Endothelial cell of umbilical vein (primary cell): ENCODE measurements at regions not wholly inside any gene's neighbourhood (a gene's known extent, or its start where the extent isn't known, plus 50 kb on each side); places are given as distances from the start of the nearest gene placed in this dataset.

Experiments
- BruUV-seq: library from RNA; stranded (reverse); fragments of 400-500 nt; replicated peaks from 2 replicates; lab custom pipeline; 2021; lab: Mats Ljungman, UMichigan
- CTCF ChIA-PET: fragments of 300-600, 350-600 bp; sonication (Branson Sonifier 250); formaldehyde crosslinking; loops from one replicate; lab custom pipeline; 2021; ENCODE audit warnings: antibody characterized with exemption, inconsistent platforms; lab: Charles Lee
- POLR2A ChIA-PET: fragments of 300-600, 350-600 bp; sonication (Branson Sonifier 250); formaldehyde crosslinking; loops from one replicate; lab custom pipeline; 2021; ENCODE audit warnings: antibody characterized with exemption, inconsistent platforms; lab: Charles Lee
- DNase-seq: peaks from one replicate; pipeline ENCODE4 v3.0.0-alpha.2; 2011; ENCODE audit warnings: low read depth, low spot score
- FAIRE-seq: peaks from 2 replicates; lab custom pipeline; 2011; peaks lifted over from hg19 to GRCh38; lab: Jason Lieb, UNC
- H2AFZ ChIP-seq: 2 replicates; pipeline ENCODE4 v1.6.0; 2012; ENCODE audit warnings: low read depth, low read length, control low read depth, inconsistent platforms
- H3K27ac ChIP-seq: 2 replicates; pipeline ENCODE4 v1.5.1; 2011; ENCODE audit warnings: low read depth, mild to moderate bottlenecking, control low read depth, low read length, moderate library complexity; ENCODE audit not compliant: insufficient read depth
- H3K27me3 ChIP-seq, 2 experiments: 2 replicates each; pipeline versions ENCODE4 v1.6.0 to v1.6.1; 2011; ENCODE audit warnings: low read length in 2 of 2, mixed read lengths in 1 of 2; ENCODE audit not compliant: control insufficient read depth in 2 of 2, insufficient read depth in 2 of 2
- H3K36me3 ChIP-seq, 2 experiments: 2 replicates in 1 of 2; 3 replicates in 1 of 2; pipeline ENCODE4 v1.5.1; 2011; ENCODE audit warnings: low read length in 2 of 2, mild to moderate bottlenecking in 1 of 2, moderate library complexity in 1 of 2; ENCODE audit not compliant: control insufficient read depth in 2 of 2, insufficient read depth in 2 of 2; ENCODE audit errors: extremely low read depth in 1 of 2
- H3K4me1 ChIP-seq: 3 replicates; pipeline ENCODE4 v1.5.1; 2011; ENCODE audit warnings: mild to moderate bottlenecking, low read length; ENCODE audit not compliant: control insufficient read depth, insufficient read depth; ENCODE audit errors: extremely low read depth
- H3K4me2 ChIP-seq: 2 replicates; pipeline ENCODE4 v1.6.1; 2011; ENCODE audit warnings: low read length, control low read depth, mixed read lengths; ENCODE audit not compliant: insufficient read depth
- H3K4me3 ChIP-seq, 3 experiments: fragments of 200-600 bp in 1 of 3; sonication (generic), shearing (Covaris generic) in 1 of 3; replicated peaks in 1 of 3; 2 replicates each; pipeline ENCODE4 v1.5.1; 2011 to 2016; ENCODE audit warnings: control low read depth in 3 of 3, low read length in 3 of 3, mild to moderate bottlenecking in 2 of 3, inconsistent platforms in 1 of 3, low read depth in 1 of 3, moderate library complexity in 1 of 3; ENCODE audit not compliant: insufficient read depth in 1 of 3
- H3K79me2 ChIP-seq: 2 replicates; pipeline ENCODE4 v1.6.0; 2012; ENCODE audit warnings: low read length, inconsistent platforms; ENCODE audit not compliant: control insufficient read depth, insufficient read depth
- H3K9ac ChIP-seq: replicated peaks from 2 replicates; pipeline ENCODE3; 2011; ENCODE audit warnings: low read length, control low read depth; ENCODE audit not compliant: insufficient read depth; ENCODE audit errors: extremely low read depth
- H3K9me1 ChIP-seq: replicated peaks from 3 replicates; pipeline ENCODE4 v1.6.0; 2011; ENCODE audit warnings: mild to moderate bottlenecking, low read length; ENCODE audit not compliant: control insufficient read depth, insufficient read depth; ENCODE audit errors: extremely low read depth
- H3K9me3 ChIP-seq: replicated peaks from 2 replicates; pipeline ENCODE4 v1.5.1; 2012; ENCODE audit warnings: low read length, inconsistent platforms; ENCODE audit not compliant: control insufficient read depth, insufficient read depth
- H4K20me1 ChIP-seq: replicated peaks from 2 replicates; pipeline ENCODE3; 2011; ENCODE audit warnings: mild to moderate bottlenecking, low read length; ENCODE audit not compliant: control insufficient read depth, insufficient read depth; ENCODE audit errors: extremely low read depth
- CTCF ChIP-seq, 2 donors: IDR thresholded peaks; 1 replicate in 1 of 2; 2 replicates in 1 of 2; pipeline ENCODE4 v1.5.1; 2011; ENCODE audit warnings: low read length in 2 of 2, mild to moderate bottlenecking in 2 of 2, moderate library complexity in 2 of 2, control low read depth in 1 of 2, inconsistent platforms in 1 of 2, low read depth in 1 of 2; ENCODE audit not compliant: insufficient read depth in 1 of 2; ENCODE audit errors: extremely low read depth in 1 of 2
- EZH2 ChIP-seq: IDR thresholded peaks from 2 replicates; pipeline ENCODE4 v1.6.1; 2012; ENCODE audit warnings: borderline replicate concordance, low read depth, mild to moderate bottlenecking, moderate library complexity, low read length, inconsistent platforms; ENCODE audit not compliant: severe bottlenecking
- FOS ChIP-seq: IDR thresholded peaks from 2 replicates; pipeline ENCODE4 v1.6.1; 2011; ENCODE audit warnings: mild to moderate bottlenecking, low read length, moderate library complexity, borderline replicate concordance; ENCODE audit not compliant: insufficient read depth
- GATA2 ChIP-seq: IDR thresholded peaks from 2 replicates; pipeline ENCODE4 v1.7.0; 2011; ENCODE audit warnings: low read depth, mild to moderate bottlenecking, moderate library complexity, mixed read lengths, low read length; ENCODE audit not compliant: insufficient read length, insufficient read depth
- JUN ChIP-seq: IDR thresholded peaks from 2 replicates; pipeline ENCODE4 v1.6.1; 2011; ENCODE audit warnings: borderline replicate concordance, low read depth; ENCODE audit not compliant: insufficient read length, insufficient read depth
- MAX ChIP-seq: IDR thresholded peaks from 2 replicates; pipeline ENCODE4 v1.6.1; 2011; ENCODE audit not compliant: insufficient read depth, insufficient read length
- MYC ChIP-seq: IDR thresholded peaks from one replicate; pipeline ENCODE4 v1.6.1; 2011; ENCODE audit warnings: mild to moderate bottlenecking, low read depth, low read length
- POLR2A ChIP-seq: IDR thresholded peaks from 2 replicates; pipeline ENCODE4 v1.6.1; 2012; ENCODE audit warnings: low read depth, mild to moderate bottlenecking, control low read depth, low read length
- POLR2AphosphoS5 ChIP-seq: IDR thresholded peaks from 2 replicates; pipeline ENCODE4 v1.6.1; 2012; ENCODE audit warnings: low read depth, mild to moderate bottlenecking, control low read depth, low read length, moderate library complexity; ENCODE audit not compliant: insufficient read depth
- dilution Hi-C: fragments of 300-500 bp; cut with MboI; formaldehyde crosslinking; loops from one replicate; pipeline ENCODE4 v1.15.0; 2019; ENCODE audit warnings: low sequenced_read_pairs; ENCODE audit not compliant: extremely low pct_ligation_motif_present
- intact Hi-C: fragments of 100-400 bp; cut with micrococcal nuclease; formaldehyde crosslinking; loops from one replicate; pipeline ENCODE4 v1.10.0; 2022

GRCh38 chr6:98384801-98385200 is 449.6 kb upstream of the POU3F2 start:
- dilution Hi-C loops, result no loop called here
- Histone ChIP-seq H2AFZ (no peak overlapping the region), H3K27ac (no peak overlapping the region), H3K27me3 (no peaks in the 10 kb centered on the region), H3K4me3 (no peak overlapping the region), H4K20me1 (no peaks in the 10 kb centered on the region), H3K9me3 (peaks cover 1% of the 10 kb centered on the region), H3K4me2 (no peak overlapping the region), H3K4me1 (no peaks in the 10 kb centered on the region), H3K36me3 (no peaks in the 10 kb centered on the region), H3K9me1 (peaks cover 3% of the 10 kb centered on the region), H3K79me2 (no peaks in the 10 kb centered on the region), H3K9ac (no peak overlapping the region)
- BruUV-seq, result no TSS peak
- ChIA-PET POLR2A (no interaction called here), CTCF (no interaction called here)
- no peak for TF ChIP-seq MYC
- TF ChIP-seq EZH2, result no peak
- TF ChIP-seq POLR2A, result no peak
- FAIRE-seq (no peak), DNase-seq (no peak)
- intact Hi-C loops, result no loop called here

- no peak overlapping the region for H3K27ac ChIP-seq
- no peaks in the 10 kb centered on the region for H3K79me2 ChIP-seq
- intact Hi-C loops, result no loop called here
- FAIRE-seq, result no peak
- dilution Hi-C loops, result no loop called here
- no peaks in the 10 kb centered on the region for H3K27me3 ChIP-seq
- H3K4me1 ChIP-seq, result no peaks in the 10 kb centered on the region
- H3K4me2 ChIP-seq, result no peak overlapping the region
- no peaks in the 10 kb centered on the region for H4K20me1 ChIP-seq
- no peak for DNase-seq
- H3K36me3 ChIP-seq, result no peaks in the 10 kb centered on the region
- H3K9ac ChIP-seq, result no peak overlapping the region
- H3K4me3 ChIP-seq, result no peak overlapping the region
- no peaks in the 10 kb centered on the region for H3K9me1 ChIP-seq
- TF ChIP-seq EZH2, result no peak
- TF ChIP-seq MAX, result no peak
- no peak for TF ChIP-seq CTCF (IDR thresholded peaks at IDR 0.05; ENCODE audit: extremely low read depth in 1 of 2, insufficient read depth in 1 of 2, low read depth in 1 of 2, low read length in 2 of 2)
- TF ChIP-seq FOS, result no peak
- no peak for TF ChIP-seq GATA2
- TF ChIP-seq POLR2AphosphoS5, result no peak
- no peak for TF ChIP-seq JUN
- no peak for TF ChIP-seq POLR2A
- H2AFZ ChIP-seq, result no peak overlapping the region
- ChIA-PET POLR2A (no interaction called here), CTCF (no interaction called here)
- H3K9me3 ChIP-seq, result no peaks in the 10 kb centered on the region
- BruUV-seq, result no TSS peak
These were observed 438.7 kb upstream of the POU3F2 start for GRCh38 chr6:98395610-98396166.
